Stomach (tissue), 4 donors: ENCODE measurements at regions not wholly inside any gene's neighbourhood (a gene's known extent, or its start where the extent isn't known, plus 50 kb on each side); places are given as distances from the start of the nearest gene placed in this dataset.
"Not testable (repeated sequence)": the region's sequence is repeated elsewhere in the genome, so short reads cannot be mapped to it uniquely, and the experiment has no call there.

ENCODE experiments used
- CTCF ChIP-seq, 7 experiments: fragments of 450-650 bp in 4 of 7; fragments of 200-600 bp in 3 of 7; sonication (generic) in 3 of 7; IDR thresholded peaks; one replicate each; pipeline ENCODE4 v1.5.1; 2016 to 2019; ENCODE audit warnings: antibody characterized with exemption in 7 of 7, control low read depth in 2 of 7, mild to moderate bottlenecking in 1 of 7
- EP300 ChIP-seq: sonication (generic); formaldehyde crosslinking; IDR thresholded peaks from one replicate; pipeline ENCODE4 v1.6.1; 2017; ENCODE audit warnings: antibody characterized with exemption
- POLR2A ChIP-seq, 4 donors: fragments of 450-650 bp; IDR thresholded peaks; one replicate each; pipeline ENCODE4 v1.6.1; 2016; ENCODE audit warnings: antibody characterized with exemption in 4 of 4, control low read depth in 2 of 4, mild to moderate bottlenecking in 1 of 4, moderate library complexity in 1 of 4

DNA sequence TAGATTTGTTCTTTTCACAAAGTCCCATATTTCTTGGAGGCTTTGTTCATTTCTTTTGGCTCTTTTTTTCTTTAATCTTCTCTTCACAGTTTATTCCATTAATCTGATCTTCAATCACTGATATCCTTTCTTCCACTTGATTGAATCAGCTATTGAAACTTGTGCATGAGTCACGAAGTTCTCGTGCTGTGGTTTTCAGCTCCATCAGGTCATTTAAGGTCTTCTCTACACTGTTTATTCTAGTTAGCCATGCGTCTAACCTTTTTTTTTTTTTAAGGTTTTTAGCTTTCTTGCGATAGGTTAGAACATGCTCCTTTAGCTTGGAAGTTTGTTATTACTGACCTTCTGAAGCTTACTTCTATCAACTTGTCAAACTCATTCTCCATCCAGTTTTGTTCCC lies 65.8 kb upstream of the TP53I11 start:
- not testable (repeated sequence) for TF ChIP-seq CTCF (IDR thresholded peaks at IDR 0.05); POLR2A (IDR thresholded peaks at IDR 0.05); EP300
